Right ventricle myocardium inferior (tissue), 1 donor: ENCODE measurements at regions not wholly inside any gene's neighbourhood (a gene's known extent, or its start where the extent isn't known, plus 50 kb on each side); places are given as distances from the start of the nearest gene placed in this dataset.

Experiments
- ATAC-seq: fragments of 200-7000 bp; cut with Tn5 transposase; one replicate; pipeline ENCODE4 v1.9.1; 2020; ENCODE audit warnings: mild to moderate bottlenecking, moderate library complexity
- DNase-seq: peaks from one replicate; pipeline ENCODE4 v3.0.0; 2021; ENCODE audit errors: missing footprints
- intact Hi-C: fragments of 100-400 bp; cut with DNase I; formaldehyde crosslinking; loops from one replicate; pipeline ENCODE4 v1.11.0; 2022
- donor health status: DM: no; HTN: yes; CAD: no; lungs with severe emphysema.

DNA sequence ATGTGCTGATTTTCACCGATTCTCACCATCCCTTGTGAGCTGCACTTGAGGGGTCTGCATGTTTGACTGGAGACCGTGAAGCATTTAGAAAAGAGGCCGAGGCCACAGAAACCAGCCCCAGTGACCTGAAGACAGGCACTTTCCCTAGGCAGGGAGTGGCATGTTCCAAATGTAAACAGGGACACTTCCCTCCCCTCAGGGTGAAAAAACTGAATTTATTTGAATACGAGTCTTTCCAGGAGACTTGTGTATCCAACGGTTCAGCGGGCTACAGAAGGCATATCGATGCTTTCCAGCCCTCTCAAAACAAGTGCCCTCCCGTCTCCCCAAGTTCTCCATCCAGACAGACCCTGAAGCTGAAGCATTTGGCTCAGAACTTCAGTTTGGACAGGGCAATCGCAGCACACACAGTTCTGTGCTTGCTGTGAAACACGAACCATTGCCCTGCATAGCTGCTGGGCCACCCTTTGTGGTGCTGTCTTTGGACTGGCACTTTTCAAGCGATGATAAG is 106.1 kb downstream of the ZIC5 start:
- no peak for ATAC-seq

DNA sequence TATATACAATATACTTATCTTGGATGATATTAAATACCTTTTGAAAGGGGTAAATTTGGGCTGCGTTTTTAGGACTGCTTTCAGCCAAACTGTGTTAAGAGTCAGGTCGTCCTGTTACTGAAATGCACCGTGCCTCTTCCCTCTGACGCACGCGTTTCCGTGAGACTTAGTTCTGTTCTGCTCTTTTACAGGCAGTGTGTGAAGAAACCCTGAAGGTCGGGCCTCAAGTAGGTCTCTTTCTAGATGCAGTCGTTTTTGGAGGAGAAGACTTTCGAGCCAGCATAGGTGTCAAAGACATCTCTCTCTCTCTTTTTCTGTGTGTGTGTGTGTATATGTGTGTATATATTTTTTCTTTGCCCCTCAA is 107.0 kb downstream of the ZIC5 start:
- DNase-seq = no peak
- no peak for ATAC-seq
- intact Hi-C loops = no loop called here

More for the DNA sequence above, 106.1 kb downstream of the ZIC5 start:
- intact Hi-C loops = no loop called here
- DNase-seq = no peak

DNA sequence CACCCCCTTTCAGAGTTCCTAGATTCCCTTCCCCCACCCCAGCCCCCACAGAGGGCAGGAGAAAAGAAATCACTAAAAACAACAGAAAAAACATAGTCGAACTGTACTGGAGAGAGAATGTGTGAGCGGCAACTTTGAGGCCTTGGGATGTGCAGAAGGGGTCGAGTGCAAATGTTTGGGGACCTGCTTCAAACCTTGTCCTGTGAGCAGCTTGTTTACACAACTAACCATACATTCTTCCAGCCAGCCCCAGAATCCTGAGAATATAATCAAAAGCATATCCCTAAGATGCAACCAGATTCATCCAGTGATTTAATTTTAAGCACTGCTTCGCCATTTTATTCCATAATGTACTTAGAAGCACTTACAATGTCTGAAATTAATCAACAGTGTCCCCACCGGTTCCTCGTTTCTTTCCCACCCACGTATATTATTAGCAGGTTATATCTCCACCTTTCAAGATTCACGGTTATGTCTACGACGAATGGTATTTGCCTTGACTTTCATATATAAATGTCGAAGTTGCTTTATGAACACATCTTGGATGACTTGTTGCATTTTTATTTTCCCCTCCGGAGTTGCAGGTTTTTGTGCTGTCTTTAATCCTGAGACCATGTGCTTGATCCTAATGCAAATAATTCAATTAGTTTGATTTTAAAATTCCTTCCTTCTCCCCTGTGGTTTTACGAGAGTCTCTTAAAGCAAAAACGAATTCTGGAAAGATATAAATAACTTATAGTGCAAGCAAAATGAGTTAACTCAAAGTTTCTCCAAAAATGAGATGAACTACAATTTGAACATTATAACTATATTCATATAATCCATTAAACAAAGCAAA is 107.6 kb downstream of the ZIC5 start:
- no peak for ATAC-seq
- intact Hi-C loops = no loop called here
- no peak for DNase-seq

DNA sequence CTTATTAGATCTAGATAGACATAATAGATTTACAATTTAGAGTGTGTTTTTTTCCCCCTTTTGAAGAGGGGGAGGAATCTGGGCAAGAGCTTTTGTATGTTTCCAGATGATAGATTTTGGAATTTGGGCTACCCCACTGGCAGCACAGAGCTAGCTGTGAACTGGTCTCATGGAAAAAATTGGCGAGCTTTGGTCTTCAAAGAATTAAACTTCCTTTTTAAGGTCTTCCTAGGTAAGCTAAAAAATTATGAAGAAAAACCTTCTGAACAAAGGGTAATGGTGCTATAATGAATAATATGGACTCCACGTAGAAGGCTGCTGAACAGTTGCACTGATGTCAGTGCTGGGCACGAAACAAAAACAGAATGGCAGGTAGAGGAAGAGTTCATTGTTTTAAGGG is 109.3 kb downstream of the ZIC5 start:
- DNase-seq (no peak), ATAC-seq (no peak)
- intact Hi-C loops = no loop called here

DNA sequence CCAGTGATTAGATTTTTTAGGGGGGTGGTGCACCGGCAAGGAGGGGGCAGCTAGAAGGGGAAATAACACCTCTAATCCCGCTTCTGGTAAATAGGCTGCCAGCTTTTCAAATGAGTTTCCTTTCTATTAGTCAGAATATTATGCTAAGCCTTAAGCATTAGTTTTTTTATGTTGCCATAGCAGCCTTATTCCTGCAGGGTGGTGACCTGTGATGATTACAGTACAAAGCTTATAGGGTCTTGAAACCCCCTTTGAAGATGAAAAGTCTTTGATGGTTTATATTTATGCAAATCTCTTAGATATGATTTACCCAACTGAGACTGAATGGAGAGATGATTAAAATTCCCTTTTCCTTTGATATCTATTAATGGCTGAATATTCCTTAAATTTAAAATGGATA is 109.8 kb downstream of the ZIC5 start:
- intact Hi-C loops = no loop called here
- no peak for ATAC-seq
- no peak for DNase-seq

DNA sequence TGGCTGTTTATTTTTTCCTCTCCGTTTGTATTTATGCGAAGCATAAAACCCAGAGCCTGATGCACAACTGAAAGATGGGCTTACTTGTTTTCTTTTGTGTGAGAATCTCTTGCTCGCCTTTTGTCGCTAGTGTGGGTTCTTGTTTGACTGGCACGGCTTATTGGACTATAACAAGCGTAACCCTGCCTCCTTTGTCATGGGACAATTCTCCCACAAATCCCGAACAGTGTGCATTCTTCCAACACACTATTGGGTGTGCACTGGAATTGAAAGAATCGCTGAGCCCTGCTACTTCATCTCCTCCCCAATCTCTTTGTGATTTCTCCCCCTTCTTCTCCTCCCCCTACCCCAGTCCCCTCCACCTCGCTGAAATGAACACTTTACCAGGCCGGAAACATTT is 110.8 kb downstream of the ZIC5 start:
- intact Hi-C loops = no loop called here
- DNase-seq (no peak), ATAC-seq (no peak)

DNA sequence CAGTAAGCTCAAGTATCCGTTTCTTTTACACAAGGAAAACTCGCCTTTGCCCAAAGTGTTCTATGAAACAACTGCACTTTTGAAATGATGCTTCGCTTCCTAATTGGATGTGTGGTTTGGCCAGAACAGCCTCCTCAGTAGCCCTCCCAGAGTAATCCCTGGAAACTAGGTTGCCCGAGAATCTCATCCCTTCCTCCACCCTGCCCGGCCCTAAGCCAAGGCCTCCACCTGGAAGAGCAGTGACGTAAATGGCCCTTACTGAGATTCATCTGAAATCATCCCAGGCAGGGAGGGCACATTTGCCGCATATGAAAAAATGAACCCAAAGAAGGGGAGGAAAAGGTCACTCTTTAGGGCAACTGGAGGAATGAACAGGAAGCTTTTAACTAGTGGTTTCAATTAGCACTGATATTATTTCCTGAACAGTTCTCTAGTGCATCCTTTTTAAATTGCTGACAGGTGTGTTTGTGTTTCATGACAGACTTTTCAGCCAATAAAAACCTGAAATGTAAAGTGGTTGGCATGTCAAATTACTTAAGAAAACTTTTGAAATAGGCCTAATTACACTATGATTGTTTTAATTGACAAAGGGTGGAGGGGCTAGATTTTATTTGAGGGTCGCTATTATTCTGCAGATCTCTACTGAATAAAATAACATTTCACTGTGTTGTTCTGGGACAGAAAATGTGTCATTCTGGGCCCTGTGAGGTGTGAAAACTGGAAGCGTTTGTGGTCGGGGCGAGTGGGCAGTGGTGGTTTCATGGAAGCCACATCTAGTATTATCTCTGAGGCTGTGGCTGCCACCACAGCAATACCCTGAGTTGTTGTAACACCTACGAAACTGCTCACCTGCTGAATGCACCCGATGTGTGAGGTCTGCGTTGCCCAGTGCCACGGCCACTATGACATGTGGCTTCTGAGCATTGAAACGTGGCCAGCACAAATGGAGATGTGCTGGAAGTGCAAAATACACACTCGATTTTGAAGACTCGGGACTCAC is 112.1 kb downstream of the ZIC5 start:
- intact Hi-C loops = no loop called here
- no peak for DNase-seq
- ATAC-seq = no peak

DNA sequence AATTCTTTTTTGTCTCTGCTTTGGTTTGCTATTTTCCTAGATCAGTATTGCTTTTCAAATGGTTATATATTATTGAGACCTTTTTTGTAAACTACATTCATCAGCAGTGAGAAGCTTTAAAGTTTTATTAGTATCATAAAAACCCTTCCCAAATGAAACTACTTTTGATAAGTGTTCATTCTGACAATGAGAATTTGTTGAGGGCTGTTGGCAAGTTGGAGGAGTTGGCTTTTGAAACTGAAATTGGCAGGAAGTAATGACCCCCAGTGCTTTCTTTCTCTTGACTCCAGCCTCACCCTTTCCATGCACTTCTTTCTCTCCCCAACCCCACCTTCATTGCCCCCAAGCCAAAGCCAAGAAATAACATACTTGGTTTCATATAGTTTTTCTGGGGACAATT is 113.8 kb downstream of the ZIC5 start:
- no peak for ATAC-seq
- intact Hi-C loops = no loop called here
- DNase-seq = no peak

DNA sequence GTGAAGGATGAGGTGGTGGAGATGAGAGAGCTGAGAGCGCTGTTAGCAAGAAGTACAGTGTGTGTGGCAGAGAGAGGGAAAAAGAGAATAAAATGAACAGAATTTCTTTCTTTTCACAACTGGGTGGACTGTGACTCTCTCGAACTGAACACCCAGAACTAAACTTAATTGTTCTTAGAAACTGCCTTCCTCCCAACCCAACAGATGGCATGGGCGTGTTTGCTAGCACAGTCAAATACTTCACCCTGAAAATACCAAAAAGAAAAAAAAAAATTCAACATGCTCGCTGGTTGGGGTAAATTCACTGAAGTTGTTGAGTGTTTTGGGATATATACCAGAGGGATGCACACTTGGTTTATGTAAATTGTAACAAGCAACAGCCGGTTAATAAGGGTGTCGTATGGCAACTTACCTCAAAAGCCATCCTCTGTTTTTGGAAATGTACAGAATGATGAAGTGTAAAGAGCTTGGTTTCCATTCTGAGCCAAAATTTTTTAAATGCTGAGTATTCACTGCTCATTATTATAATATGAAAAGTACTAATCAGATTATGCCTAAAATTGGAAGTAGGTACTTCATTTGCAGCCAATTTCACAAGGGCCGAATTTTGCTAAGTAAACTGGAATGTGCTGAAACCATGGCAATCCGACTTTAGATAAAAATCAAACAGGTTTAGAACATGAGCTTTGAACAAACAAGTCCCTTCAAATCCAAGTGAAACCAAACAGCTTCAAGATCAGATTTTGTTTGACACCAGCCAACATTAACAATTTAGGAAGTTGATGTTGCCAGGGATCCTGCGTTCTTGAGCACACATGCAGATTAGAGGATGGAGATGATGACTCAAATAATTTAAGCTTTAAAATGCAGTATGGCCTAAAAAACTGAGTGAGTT is 115.8 kb downstream of the ZIC5 start:
- DNase-seq = no peak
- no peak for ATAC-seq
- intact Hi-C loops = no loop called here

DNA sequence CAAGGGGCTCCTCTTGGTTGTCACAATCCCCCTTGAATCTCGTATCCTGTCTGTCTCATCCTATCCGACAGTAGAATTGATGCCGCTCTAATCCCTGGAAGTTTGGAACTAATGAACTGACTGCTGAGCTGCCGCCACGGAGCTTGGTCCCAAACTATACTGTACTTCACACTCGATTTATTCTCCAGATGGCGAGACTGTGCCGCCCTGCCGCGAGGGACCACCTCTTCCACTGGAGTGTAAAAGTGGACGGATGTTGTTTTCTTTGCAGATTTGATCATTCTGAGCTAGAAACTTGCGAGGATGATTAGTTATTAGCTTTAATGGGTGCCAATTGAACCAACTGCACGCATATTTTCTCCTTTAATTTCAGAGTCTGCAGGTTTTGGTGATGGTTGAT is 117.2 kb downstream of the ZIC5 start:
- intact Hi-C loops = no loop called here
- DNase-seq = no peak
- ATAC-seq = no peak

DNA sequence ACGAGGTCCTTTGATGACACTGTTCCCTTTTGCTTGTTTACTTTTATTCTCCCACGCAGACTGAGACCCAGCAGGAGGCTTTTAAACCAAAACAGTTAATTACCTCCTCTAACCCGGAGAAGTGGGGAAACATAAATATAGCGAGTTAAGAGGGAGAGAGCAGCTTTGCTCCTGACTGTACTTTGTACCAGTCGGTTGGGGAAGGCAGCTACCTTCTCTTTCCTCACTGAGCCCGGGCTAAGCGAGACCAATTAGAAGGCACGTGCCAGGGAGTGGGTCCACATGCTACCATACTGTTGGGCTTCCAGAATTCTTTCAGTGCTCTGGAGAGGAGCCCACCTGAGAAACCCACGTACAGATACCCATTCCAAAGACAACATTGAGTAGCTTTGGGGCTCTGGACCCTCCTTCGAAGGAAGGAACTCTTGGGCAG is 124.2 kb downstream of the ZIC5 start:
- intact Hi-C loops = no loop called here
- ATAC-seq (no peak), DNase-seq (no peak)

DNA sequence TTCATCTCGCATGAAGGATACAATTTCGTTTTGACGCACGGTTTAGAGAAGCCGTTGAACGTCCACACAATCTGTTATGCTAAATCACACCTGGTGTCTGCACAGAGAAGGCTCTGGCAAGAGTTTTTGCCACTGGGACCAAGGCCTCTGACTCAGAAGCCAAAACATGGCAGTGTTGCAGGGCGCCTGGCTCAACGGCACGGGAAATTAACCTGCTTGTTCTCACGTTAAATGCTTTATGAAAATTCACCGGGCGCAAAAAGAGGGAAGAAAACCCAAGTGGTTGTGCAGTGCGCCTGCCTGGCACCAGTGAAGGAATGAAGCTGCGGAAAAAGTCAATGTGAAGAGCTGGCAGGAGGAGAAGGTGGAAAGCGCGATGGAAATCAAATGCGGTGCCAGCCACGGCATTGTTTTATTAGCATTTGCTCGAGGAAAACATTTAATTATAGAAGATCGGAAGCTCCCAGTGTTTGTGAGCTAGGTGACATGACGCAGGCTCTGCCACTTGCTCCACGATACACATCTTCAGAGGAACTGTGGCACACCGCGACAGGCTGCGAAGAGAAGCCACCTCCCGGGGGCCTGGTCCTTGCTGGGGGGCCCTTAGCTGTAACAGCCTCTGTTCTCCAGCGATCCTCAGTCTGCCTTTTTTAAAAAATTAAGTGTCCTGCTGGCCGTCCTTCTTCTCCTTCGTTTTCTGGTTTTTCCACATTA is 126.2 kb downstream of the ZIC5 start:
- intact Hi-C loops = no loop called here
- DNase-seq = no peak
- no peak for ATAC-seq

DNA sequence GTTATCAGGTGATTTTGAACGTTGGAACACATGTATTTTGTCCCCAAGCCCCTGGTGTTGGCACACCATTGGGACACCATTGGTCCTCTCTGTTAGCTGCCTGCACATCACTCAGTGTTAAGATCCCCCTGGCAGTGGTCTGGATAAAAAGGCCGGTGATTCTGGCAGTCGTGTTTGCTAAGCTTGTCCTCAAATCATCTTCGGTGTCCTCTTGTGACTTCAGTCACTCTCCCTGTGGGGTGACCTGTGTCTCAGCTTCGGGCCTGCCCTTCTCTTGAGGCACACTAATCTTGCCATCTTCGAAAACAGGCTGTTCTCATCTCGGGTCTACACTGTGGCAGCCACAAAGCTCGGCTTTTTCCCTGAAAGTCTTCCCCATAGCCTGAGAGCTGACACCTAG is 127.1 kb downstream of the ZIC5 start:
- intact Hi-C loops = no loop called here

DNA sequence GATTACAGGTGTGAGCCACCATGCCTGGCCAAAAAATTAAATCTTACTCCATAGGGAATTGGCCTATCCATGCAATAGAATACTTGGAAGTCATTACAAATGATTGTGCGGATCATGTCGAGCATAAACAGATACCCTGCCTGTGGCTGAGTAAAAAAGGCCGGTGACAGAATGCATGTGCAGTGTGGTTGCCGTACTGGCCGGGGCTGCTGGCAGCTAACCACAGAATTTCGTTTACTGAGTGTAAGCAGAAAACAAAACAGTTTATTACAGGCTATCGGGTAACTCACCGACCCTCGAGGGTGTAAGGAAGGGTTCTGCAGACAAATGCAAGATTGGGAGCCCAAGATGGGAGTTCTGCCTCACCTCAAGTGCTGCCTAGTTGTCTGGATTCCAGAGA is 127.7 kb downstream of the ZIC5 start:
- intact Hi-C loops = no loop called here
- DNase-seq = no peak
- no peak for ATAC-seq

More for the DNA sequence above, 127.1 kb downstream of the ZIC5 start:
- DNase-seq (no peak), ATAC-seq (no peak)

DNA sequence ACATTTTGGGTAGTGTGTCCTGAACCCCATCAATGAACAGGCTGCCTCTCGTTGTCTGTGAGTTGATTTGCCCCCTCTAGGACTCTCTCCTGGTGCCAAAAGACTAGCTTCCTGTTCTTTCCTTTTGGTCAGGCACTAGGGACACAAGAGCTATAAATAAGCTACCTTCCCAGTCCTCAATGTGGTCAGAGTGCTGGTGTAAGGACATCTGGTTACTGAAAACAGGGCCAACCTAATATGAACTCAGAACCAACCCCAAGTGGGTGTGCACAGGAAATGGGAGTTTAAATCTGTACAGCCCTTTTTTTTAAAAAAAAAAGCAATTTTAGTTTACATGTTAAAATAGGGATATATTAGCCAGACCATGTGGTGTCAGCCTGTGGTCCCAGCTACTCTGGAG is 129.2 kb downstream of the ZIC5 start:
- no peak for ATAC-seq
- no peak for DNase-seq
- intact Hi-C loops = no loop called here

DNA sequence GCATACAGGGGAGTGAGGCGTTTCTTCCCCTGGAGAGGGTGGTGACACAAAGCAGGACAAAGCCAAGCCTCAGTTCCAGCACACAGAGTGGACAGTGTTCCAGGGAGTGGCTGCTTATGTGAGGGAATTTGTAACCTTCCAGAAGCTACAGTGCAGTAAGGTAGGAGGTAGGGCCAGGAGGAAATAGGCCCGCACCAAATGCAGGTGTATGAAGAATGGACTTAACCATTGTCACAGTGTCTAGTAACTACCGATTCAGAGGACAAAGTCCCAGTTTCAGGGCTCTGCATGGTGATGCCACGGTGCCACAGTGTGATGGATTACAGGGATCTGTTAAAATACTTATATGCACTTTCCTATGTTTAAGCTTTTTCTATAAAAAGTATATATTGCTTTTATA is 135.3 kb downstream of the ZIC5 start:
- intact Hi-C loops = no loop called here
- ATAC-seq = no peak
- DNase-seq = no peak

DNA sequence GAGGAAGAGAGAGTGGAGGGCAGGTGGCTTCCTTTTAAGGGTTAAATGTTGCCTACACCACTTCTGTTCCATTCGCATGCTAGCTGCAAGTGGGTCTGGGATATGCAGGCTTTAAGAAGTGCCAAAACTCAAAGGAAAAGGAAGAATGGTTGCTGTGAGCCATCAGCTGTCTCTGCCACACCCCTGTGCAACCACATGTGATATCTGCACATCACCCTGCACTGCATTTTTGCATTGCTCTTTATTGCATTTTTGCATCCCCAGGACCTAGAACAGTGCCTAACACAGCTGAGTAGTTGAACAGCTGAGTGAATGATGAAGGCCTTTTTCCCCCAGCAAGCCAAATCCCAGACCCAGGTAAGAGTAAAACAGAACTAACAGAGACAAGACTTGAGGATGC is 136.1 kb downstream of the ZIC5 start:
- no peak for ATAC-seq
- no peak for DNase-seq
- intact Hi-C loops = no loop called here

DNA sequence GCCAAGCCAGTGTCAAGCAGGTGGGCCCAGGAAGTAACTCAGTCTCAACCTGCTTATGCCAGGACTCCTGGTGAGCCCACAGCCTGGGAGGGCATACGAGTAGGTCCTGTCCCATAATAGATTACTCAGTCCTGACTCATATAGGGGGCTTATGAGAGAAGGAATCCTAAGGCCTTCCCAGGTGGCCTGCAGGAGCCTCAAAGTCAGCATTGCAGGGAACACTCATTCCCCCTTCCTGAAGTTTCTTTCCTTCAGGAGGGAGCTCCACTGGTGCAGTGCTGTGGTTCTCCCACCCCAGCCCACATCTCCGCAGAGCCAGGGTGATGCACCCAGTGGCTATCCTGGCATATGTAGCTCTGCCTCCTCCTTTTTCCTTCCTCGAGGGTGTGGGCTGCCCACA is 137.3 kb downstream of the ZIC5 start:
- intact Hi-C loops = no loop called here
- DNase-seq (no peak), ATAC-seq (no peak)
